ENCODE measurements at regions not wholly inside any gene's neighbourhood (a gene's known extent, or its start where the extent isn't known, plus 50 kb on each side); places are given as distances from the start of the nearest gene placed in this dataset.

GRCh38 chr1:58939146-58939545, 155.3 kb upstream of the JUN start:
- no peak overlapping the region for H3K4me2 ChIP-seq (ENCODE audit: low read length)
- no peaks in the 10 kb centered on the region for H3K9me2 ChIP-seq (ENCODE audit: insufficient read depth, low read length)

DNA sequence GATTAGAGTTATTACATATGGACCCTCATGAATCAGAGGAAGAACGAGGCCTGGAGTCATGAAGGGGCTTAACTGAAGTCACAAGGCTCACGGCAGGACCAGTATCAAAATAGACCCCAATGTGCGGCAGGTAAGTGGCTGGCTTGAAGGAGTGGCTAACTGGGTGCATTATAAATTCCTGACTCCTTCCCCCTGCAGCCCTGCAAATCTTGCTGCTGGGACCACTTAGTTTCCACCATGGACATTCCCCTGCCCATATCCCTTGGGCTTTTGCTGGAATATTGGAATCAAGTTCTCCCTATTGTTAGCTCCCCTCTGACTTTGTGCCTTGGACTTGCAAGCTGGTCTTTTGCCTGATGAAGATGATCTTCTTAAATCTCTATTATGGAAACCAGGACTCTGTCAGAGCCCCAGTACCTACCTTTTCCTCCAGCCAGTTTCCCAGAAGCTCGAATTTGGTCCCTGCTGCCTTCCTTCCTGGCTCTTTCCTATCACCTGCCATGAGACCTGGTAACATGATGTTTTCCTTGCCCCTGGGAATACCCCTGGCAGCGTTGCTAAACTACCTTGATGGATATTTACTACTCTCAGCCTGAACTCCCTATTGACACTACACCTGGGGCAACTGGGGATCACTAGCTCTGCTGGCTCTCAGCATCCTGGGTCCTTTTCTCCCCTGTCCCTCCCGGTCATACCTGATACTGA, 156.0 kb upstream of the JUN start:
- Histone ChIP-seq H3K36me3 (ENCODE audit: insufficient read depth, low read length) (no peaks in the 10 kb centered on the region), H3K27ac (ENCODE audit: low read length) (no peak overlapping the region), H3K9me3 (ENCODE audit: low read length) (no peaks in the 10 kb centered on the region), H4K20me1 (ENCODE audit: insufficient read depth) (no peaks in the 10 kb centered on the region), H3K79me2 (replicated peaks; ENCODE audit: insufficient read depth, low read length) (no peaks in the 10 kb centered on the region), H3K4me3 (ENCODE audit: low read length) (no peak overlapping the region), H3K4me2 (ENCODE audit: low read length) (no peak overlapping the region), H2AFZ (ENCODE audit: low read depth, low read length) (no peak overlapping the region), H3K27me3 (ENCODE audit: insufficient read depth, low read depth, low read length) (no peaks in the 10 kb centered on the region), H3K9ac (ENCODE audit: low read length) (no peak overlapping the region), H3K9me2 (ENCODE audit: insufficient read depth, low read length) (no peaks in the 10 kb centered on the region), H3F3A (ENCODE audit: insufficient read depth, low read length, poor library complexity, severe bottlenecking) (no peaks in the 10 kb centered on the region)
- TF ChIP-seq RAD21 (conservative IDR thresholded peaks at IDR 0.05) (no peak), CTCF (IDR thresholded peaks at IDR 0.05; ENCODE audit: poor library complexity, severe bottlenecking) (no peak), EP300 (conservative IDR thresholded peaks at IDR 0.05; ENCODE audit: poor library complexity, severe bottlenecking) (no peak), EZH2 (IDR thresholded peaks at IDR 0.05; ENCODE audit: borderline replicate concordance, insufficient read depth, low read length, poor library complexity, severe bottlenecking) (no peak)

More at GRCh38 chr1:58939146-58939545, 155.3 kb upstream of the JUN start:
- no peak overlapping the region for H2AFZ ChIP-seq (ENCODE audit: low read depth, low read length)
- no peaks in the 10 kb centered on the region for H3K36me3 ChIP-seq (ENCODE audit: insufficient read depth, low read length)
- H3K27ac ChIP-seq (ENCODE audit: low read length), result no peak overlapping the region
- TF ChIP-seq TAF1 (IDR thresholded peaks at IDR 0.05; ENCODE audit: low read depth) (no peak), POLR2AphosphoS5 (IDR thresholded peaks at IDR 0.05) (no peak), CTCF (IDR thresholded peaks at IDR 0.05; ENCODE audit: poor library complexity, severe bottlenecking) (no peak), RAD21 (conservative IDR thresholded peaks at IDR 0.05) (no peak), MXI1 (conservative IDR thresholded peaks at IDR 0.05; ENCODE audit: poor library complexity, severe bottlenecking) (no peak), SMC3 (conservative IDR thresholded peaks at IDR 0.05; ENCODE audit: poor library complexity) (no peak), EZH2 (IDR thresholded peaks at IDR 0.05; ENCODE audit: borderline replicate concordance, insufficient read depth, low read length, poor library complexity, severe bottlenecking) (no peak), EP300 (conservative IDR thresholded peaks at IDR 0.05; ENCODE audit: poor library complexity, severe bottlenecking) (no peak)
- TF ChIP-seq, protein P1, sequence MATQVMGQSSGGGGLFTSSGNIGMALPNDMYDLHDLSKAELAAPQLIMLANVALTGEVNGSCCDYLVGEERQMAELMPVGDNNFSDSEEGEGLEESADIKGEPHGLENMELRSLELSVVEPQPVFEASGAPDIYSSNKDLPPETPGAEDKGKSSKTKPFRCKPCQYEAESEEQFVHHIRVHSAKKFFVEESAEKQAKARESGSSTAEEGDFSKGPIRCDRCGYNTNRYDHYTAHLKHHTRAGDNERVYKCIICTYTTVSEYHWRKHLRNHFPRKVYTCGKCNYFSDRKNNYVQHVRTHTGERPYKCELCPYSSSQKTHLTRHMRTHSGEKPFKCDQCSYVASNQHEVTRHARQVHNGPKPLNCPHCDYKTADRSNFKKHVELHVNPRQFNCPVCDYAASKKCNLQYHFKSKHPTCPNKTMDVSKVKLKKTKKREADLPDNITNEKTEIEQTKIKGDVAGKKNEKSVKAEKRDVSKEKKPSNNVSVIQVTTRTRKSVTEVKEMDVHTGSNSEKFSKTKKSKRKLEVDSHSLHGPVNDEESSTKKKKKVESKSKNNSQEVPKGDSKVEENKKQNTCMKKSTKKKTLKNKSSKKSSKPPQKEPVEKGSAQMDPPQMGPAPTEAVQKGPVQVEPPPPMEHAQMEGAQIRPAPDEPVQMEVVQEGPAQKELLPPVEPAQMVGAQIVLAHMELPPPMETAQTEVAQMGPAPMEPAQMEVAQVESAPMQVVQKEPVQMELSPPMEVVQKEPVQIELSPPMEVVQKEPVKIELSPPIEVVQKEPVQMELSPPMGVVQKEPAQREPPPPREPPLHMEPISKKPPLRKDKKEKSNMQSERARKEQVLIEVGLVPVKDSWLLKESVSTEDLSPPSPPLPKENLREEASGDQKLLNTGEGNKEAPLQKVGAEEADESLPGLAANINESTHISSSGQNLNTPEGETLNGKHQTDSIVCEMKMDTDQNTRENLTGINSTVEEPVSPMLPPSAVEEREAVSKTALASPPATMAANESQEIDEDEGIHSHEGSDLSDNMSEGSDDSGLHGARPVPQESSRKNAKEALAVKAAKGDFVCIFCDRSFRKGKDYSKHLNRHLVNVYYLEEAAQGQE (IDR thresholded peaks at IDR 0.05; ENCODE audit: borderline replicate concordance), result no peak
- H3K9ac ChIP-seq (ENCODE audit: low read length), result no peak overlapping the region
- H3K27me3 ChIP-seq (ENCODE audit: insufficient read depth, low read depth, low read length), result no peaks in the 10 kb centered on the region
- no peaks in the 10 kb centered on the region for H4K20me1 ChIP-seq (ENCODE audit: insufficient read depth)
- no peaks in the 10 kb centered on the region for H3K9me3 ChIP-seq (ENCODE audit: low read length)
- H3K79me2 ChIP-seq (replicated peaks; ENCODE audit: insufficient read depth, low read length), result no peaks in the 10 kb centered on the region
- no peaks in the 10 kb centered on the region for H3F3A ChIP-seq (ENCODE audit: insufficient read depth, low read length, poor library complexity, severe bottlenecking)
- H3K4me3 ChIP-seq (ENCODE audit: low read length), result no peak overlapping the region
